H9 (cell line): ENCODE measurements at regions not wholly inside any gene's neighbourhood (a gene's known extent, or its start where the extent isn't known, plus 50 kb on each side); places are given as distances from the start of the nearest gene placed in this dataset.

Experiments
- DNase-seq: peaks from one replicate; pipeline ENCODE4 v3.0.0-alpha.2; 2017
- H2AFZ ChIP-seq: one replicate; pipeline ENCODE4 v1.6.1; 2013; ENCODE audit warnings: mild to moderate bottlenecking, low read length, control low read depth, moderate library complexity
- H2AK5ac ChIP-seq: 2 replicates; pipeline ENCODE4 v1.6.1; 2013; ENCODE audit warnings: low read length, control low read depth, mixed read lengths; ENCODE audit not compliant: insufficient read length
- H2BK120ac ChIP-seq: one replicate; pipeline ENCODE4 v1.6.1; 2013; ENCODE audit warnings: low read depth, mild to moderate bottlenecking, low read length, control low read depth, inconsistent platforms; ENCODE audit not compliant: poor library complexity, severe bottlenecking
- H2BK12ac ChIP-seq: 2 replicates; pipeline ENCODE4 v1.6.1; 2013; ENCODE audit warnings: low read length, control low read depth, mixed read lengths, low read depth; ENCODE audit not compliant: insufficient read length
- H2BK15ac ChIP-seq: 2 replicates; pipeline ENCODE4 v1.6.1; 2013; ENCODE audit warnings: low read depth, low read length, control low read depth
- H2BK20ac ChIP-seq: one replicate; pipeline ENCODE4 v1.6.1; 2013; ENCODE audit warnings: low read depth, mild to moderate bottlenecking, low read length, control low read depth, inconsistent platforms; ENCODE audit not compliant: poor library complexity, severe bottlenecking
- H2BK5ac ChIP-seq: 2 replicates; pipeline ENCODE4 v1.6.1; 2013; ENCODE audit warnings: low read length, control low read depth, mixed read lengths; ENCODE audit not compliant: insufficient read length
- H3K14ac ChIP-seq: 2 replicates; pipeline ENCODE4 v1.6.1; 2013; ENCODE audit warnings: low read length, control low read depth; ENCODE audit not compliant: insufficient read depth
- H3K18ac ChIP-seq: 2 replicates; pipeline ENCODE4 v1.6.1; 2013; ENCODE audit warnings: low read depth, mild to moderate bottlenecking, mixed read lengths, low read length, control low read depth; ENCODE audit not compliant: insufficient read length
- H3K23ac ChIP-seq: 2 replicates; pipeline ENCODE4 v1.6.1; 2013; ENCODE audit warnings: low read length, control low read depth, mixed read lengths, low read depth; ENCODE audit not compliant: insufficient read length
- H3K23me2 ChIP-seq: 2 replicates; pipeline ENCODE4 v1.6.1; 2013; ENCODE audit warnings: low read depth, mild to moderate bottlenecking, mixed read lengths, low read length, control low read depth; ENCODE audit not compliant: insufficient read length, poor library complexity, severe bottlenecking
- H3K27ac ChIP-seq: 2 replicates; pipeline ENCODE4 v1.5.1; 2013; ENCODE audit warnings: low read length, control low read depth, mixed read lengths, low read depth; ENCODE audit not compliant: insufficient read length
- H3K27me3 ChIP-seq: 2 replicates; pipeline ENCODE4 v1.6.1; 2013; ENCODE audit warnings: low read length, control low read depth, inconsistent platforms; ENCODE audit not compliant: insufficient read depth
- H3K4ac ChIP-seq: 2 replicates; pipeline ENCODE4 v1.6.1; 2013; ENCODE audit warnings: low read depth, mild to moderate bottlenecking, control low read depth, inconsistent platforms, low read length, moderate library complexity
- H3K4me1 ChIP-seq: 2 replicates; pipeline ENCODE4 v1.6.1; 2013; ENCODE audit warnings: low read length, control low read depth, inconsistent platforms; ENCODE audit not compliant: insufficient read depth
- H3K4me2 ChIP-seq: 2 replicates; pipeline ENCODE4 v1.6.1; 2013; ENCODE audit warnings: low read length, control low read depth, mixed read lengths; ENCODE audit not compliant: insufficient read length, insufficient read depth
- H3K56ac ChIP-seq: 2 replicates; pipeline ENCODE4 v1.6.1; 2013; ENCODE audit warnings: low read depth, mild to moderate bottlenecking, mixed read lengths, low read length, control low read depth; ENCODE audit not compliant: insufficient read length
- H3K79me1 ChIP-seq: 2 replicates; pipeline ENCODE4 v1.6.1; 2013; ENCODE audit warnings: low read depth, mild to moderate bottlenecking, moderate library complexity, low read length, control low read depth, inconsistent platforms; ENCODE audit not compliant: insufficient read depth, poor library complexity, severe bottlenecking
- H3K79me2 ChIP-seq: 2 replicates; pipeline ENCODE4 v1.6.1; 2013; ENCODE audit warnings: low read length, control low read depth, inconsistent platforms; ENCODE audit not compliant: insufficient read depth
- H3K9ac ChIP-seq: 2 replicates; pipeline ENCODE4 v1.6.1; 2013; ENCODE audit warnings: low read length, control low read depth, mixed read lengths; ENCODE audit not compliant: insufficient read length; ENCODE audit errors: extremely low read depth
- H3K9me3 ChIP-seq: one replicate; pipeline ENCODE4 v1.6.1; 2013; ENCODE audit warnings: low read depth, low read length, inconsistent platforms; ENCODE audit not compliant: control insufficient read depth
- H3T11ph ChIP-seq: one replicate; pipeline ENCODE4 v1.6.1; 2013; ENCODE audit warnings: mild to moderate bottlenecking, low read length, control low read depth, inconsistent platforms
- H4K20me1 ChIP-seq: one replicate; pipeline ENCODE4 v1.6.1; 2013; ENCODE audit not compliant: control insufficient read depth, insufficient read length, insufficient read depth
- H4K5ac ChIP-seq: 2 replicates; pipeline ENCODE4 v1.6.1; 2013; ENCODE audit warnings: low read depth, mild to moderate bottlenecking, mixed read lengths, low read length, control low read depth; ENCODE audit not compliant: insufficient read length
- H4K8ac ChIP-seq: replicated peaks from 2 replicates; pipeline ENCODE4 v1.6.1; 2013; ENCODE audit warnings: low read length, control low read depth, mixed read lengths, low read depth; ENCODE audit not compliant: insufficient read length
- H4K91ac ChIP-seq: 2 replicates; pipeline ENCODE4 v1.6.1; 2013; ENCODE audit warnings: low read depth, mild to moderate bottlenecking, moderate library complexity, mixed read lengths, low read length, control low read depth; ENCODE audit not compliant: insufficient read length
- H3K27ac Mint-ChIP-seq, 3 experiments: 2 replicates in 2 of 3; 3 replicates in 1 of 3; pipeline ENCODE4 v1.8.0; 2020 to 2021; ENCODE audit warnings: mixed read lengths in 3 of 3, mild to moderate bottlenecking in 1 of 3, moderate library complexity in 1 of 3
- H3K27me3 Mint-ChIP-seq: 2 replicates; pipeline ENCODE4 v1.8.0; 2021; ENCODE audit warnings: low read depth, mild to moderate bottlenecking, moderate library complexity, mixed read lengths
- H3K36me3 Mint-ChIP-seq, 3 experiments: 2 replicates in 2 of 3; 3 replicates in 1 of 3; pipeline ENCODE4 v1.8.0; 2020 to 2021; ENCODE audit warnings: low read depth in 3 of 3, mixed read lengths in 3 of 3; ENCODE audit not compliant: insufficient read depth in 1 of 3
- H3K4me1 Mint-ChIP-seq, 2 experiments: 2 replicates each; pipeline ENCODE4 v1.8.0; 2020; ENCODE audit warnings: mixed read lengths in 2 of 2
- H3K4me3 Mint-ChIP-seq, 2 experiments: 2 replicates in 1 of 2; 3 replicates in 1 of 2; pipeline ENCODE4 v1.8.0; 2020 to 2021; ENCODE audit warnings: mild to moderate bottlenecking in 2 of 2, mixed read lengths in 2 of 2, moderate library complexity in 1 of 2
- H3K9me3 Mint-ChIP-seq, 2 experiments: 2 replicates in 1 of 2; 3 replicates in 1 of 2; pipeline ENCODE4 v1.8.0; 2020; ENCODE audit warnings: mild to moderate bottlenecking in 2 of 2, mixed read lengths in 2 of 2, moderate library complexity in 1 of 2
- CTCF ChIP-seq: fragments of 200-600 bp; sonication (generic); conservative IDR thresholded peaks from 3 replicates; pipeline ENCODE4 v1.8.0; 2021; ENCODE audit warnings: antibody characterized with exemption, mild to moderate bottlenecking
- WGBS: extraction: QIAGEN DNeasy Blood & Tissue Kit; methylation state at CpG from one replicate; pipeline ENCODE4 v1.1.7; 2013; ENCODE audit warnings: missing lambda C conversion rate, low lambda C conversion rate, mixed read lengths; ENCODE audit not compliant: insufficient read length; ENCODE audit errors: extremely low coverage; 5-methylcytosine and 5-hydroxymethylcytosine counted together

DNA sequence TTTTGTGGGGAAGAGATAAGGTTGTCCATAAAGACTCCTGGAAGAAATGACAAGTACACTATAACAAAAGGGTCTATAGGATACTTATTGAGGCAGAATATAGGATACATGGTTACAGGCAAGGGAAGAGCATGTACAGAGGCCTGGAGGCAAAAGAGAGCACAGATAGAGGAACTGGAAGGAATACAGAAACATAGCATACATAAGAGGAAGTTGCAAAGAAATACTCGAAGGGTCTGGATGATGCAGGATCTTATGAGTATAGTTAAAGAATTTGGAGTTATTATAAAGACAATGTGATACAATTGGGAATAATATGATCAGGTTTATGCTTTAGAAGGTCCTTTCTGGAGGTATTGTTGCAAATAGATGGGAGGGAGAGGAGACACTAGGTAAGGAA is 592.7 kb upstream of the POU3F2 start:
- TF ChIP-seq CTCF: no peak
- H3K36me3 Mint-ChIP-seq: no peaks in the 10 kb centered on the region

More for the DNA sequence above, 592.7 kb upstream of the POU3F2 start:
- Histone ChIP-seq H3K79me1 (no peaks in the 10 kb centered on the region), H3K79me2 (no peaks in the 10 kb centered on the region; the same call in 1 of the 2 replicates), H4K91ac (no peak overlapping the region), H2BK20ac (no peak overlapping the region), H2BK5ac (no peak overlapping the region), H3K23ac (no peak overlapping the region), H4K8ac (no peak overlapping the region), H4K5ac (no peak overlapping the region), H3T11ph (no peak overlapping the region), H3K4ac (no peak overlapping the region), H2BK12ac (no peak overlapping the region), H2AFZ (no peak overlapping the region), H3K4me2 (no peak overlapping the region), H3K4me1 (no peaks in the 10 kb centered on the region), H3K56ac (no peak overlapping the region), H2AK5ac (no peak overlapping the region), H3K23me2 (no peaks in the 10 kb centered on the region), H2BK15ac (no peak overlapping the region), H3K14ac (no peak overlapping the region), H3K9me3 (no peaks in the 10 kb centered on the region), H3K27ac (no peak overlapping the region), H4K20me1 (no peaks in the 10 kb centered on the region), H3K18ac (no peak overlapping the region), H3K9ac (no peak overlapping the region), H2BK120ac (no peak overlapping the region), H3K27me3 (no peaks in the 10 kb centered on the region)
- no peak overlapping the region for H3K4me3 Mint-ChIP-seq
- H3K4me1 Mint-ChIP-seq: peaks cover 4 to 10% of the 10 kb centered on the region in 2 experiments
- H3K9me3 Mint-ChIP-seq: no peaks in the 10 kb centered on the region
- no peaks in the 10 kb centered on the region for H3K27me3 Mint-ChIP-seq
- no peak for DNase-seq
- no CpG with 5 or more reads among the region's 1 CpG for WGBS
- no peak overlapping the region for H3K27ac Mint-ChIP-seq
